Upper lobe of left lung (tissue), 6 donors: ENCODE measurements at regions not wholly inside any gene's neighbourhood (a gene's known extent, or its start where the extent isn't known, plus 50 kb on each side); places are given as distances from the start of the nearest gene placed in this dataset.

Source experiments
- ATAC-seq, 2 donors: fragments of 200-7000 bp; cut with Tn5 transposase; one replicate each; pipeline ENCODE4 v1.9.1; 2022; ENCODE audit warnings: mild to moderate bottlenecking in 2 of 2, moderate library complexity in 2 of 2; ENCODE audit not compliant: low FRiP score in 2 of 2
- DNase-seq, 2 donors: peaks; one replicate each; pipeline ENCODE4 v3.0.0-alpha.2; 2019 to 2020
- H3K27ac ChIP-seq, 4 donors: fragments of 200-600 bp; sonication (generic); one replicate each; pipeline ENCODE4 v1.5.1; 2016 to 2019
- H3K27me3 ChIP-seq, 4 donors: fragments of 200-600 bp; sonication (generic); one replicate each; pipeline ENCODE4 v1.5.1; 2017 to 2019
- H3K36me3 ChIP-seq, 4 donors: fragments of 200-600 bp; sonication (generic); one replicate each; pipeline ENCODE4 v1.5.1; 2016 to 2019
- H3K4me1 ChIP-seq, 4 donors: fragments of 200-600 bp; sonication (generic); one replicate each; pipeline ENCODE4 v1.5.1; 2018 to 2019
- H3K4me3 ChIP-seq, 4 donors: fragments of 200-600 bp; sonication (generic); one replicate each; pipeline ENCODE4 v1.5.1; 2017 to 2019; ENCODE audit warnings: mild to moderate bottlenecking in 2 of 4, moderate library complexity in 1 of 4
- H3K9me3 ChIP-seq, 4 donors: fragments of 200-600 bp; sonication (generic); one replicate each; pipeline ENCODE4 v1.5.1; 2018 to 2019
- EP300 ChIP-seq, 4 donors: sonication (generic); formaldehyde crosslinking; IDR thresholded peaks; one replicate each; pipeline ENCODE4 v1.5.1; 2017; ENCODE audit warnings: antibody characterized with exemption in 4 of 4, control low read depth in 2 of 4
- POLR2A ChIP-seq, 4 donors: fragments of 450-650 bp; IDR thresholded peaks; one replicate each; pipeline ENCODE4 v1.5.1; 2016 to 2017; ENCODE audit warnings: antibody characterized with exemption in 4 of 4, mild to moderate bottlenecking in 2 of 4
- POLR2AphosphoS5 ChIP-seq, 2 donors: sonication (generic); formaldehyde crosslinking; IDR thresholded peaks; one replicate each; pipeline ENCODE4 v1.5.1; 2017; ENCODE audit warnings: antibody characterized with exemption in 2 of 2
- whole genome bisulfite sequencing, 2 donors: methylation state at CpG; one replicate each; pipeline ENCODE4 v1.1.5; 2017 to 2018; 5-methylcytosine and 5-hydroxymethylcytosine counted together
- TF ChIP-seq, protein P1 (sequence below), 6 experiments: fragments of 450-650 bp in 4 of 6; fragments of 200-600 bp in 2 of 6; sonication (generic) in 2 of 6; IDR thresholded peaks; one replicate each; pipeline ENCODE4 v1.5.1; 2016 to 2019; ENCODE audit warnings: antibody characterized with exemption in 6 of 6
- donor health status: DM: no; HTN: no; CAD: no; lungs with moderate emphysema.
- donor health status: DM: no; HTN: yes; CAD: no; lungs with severe emphysema.

DNA sequence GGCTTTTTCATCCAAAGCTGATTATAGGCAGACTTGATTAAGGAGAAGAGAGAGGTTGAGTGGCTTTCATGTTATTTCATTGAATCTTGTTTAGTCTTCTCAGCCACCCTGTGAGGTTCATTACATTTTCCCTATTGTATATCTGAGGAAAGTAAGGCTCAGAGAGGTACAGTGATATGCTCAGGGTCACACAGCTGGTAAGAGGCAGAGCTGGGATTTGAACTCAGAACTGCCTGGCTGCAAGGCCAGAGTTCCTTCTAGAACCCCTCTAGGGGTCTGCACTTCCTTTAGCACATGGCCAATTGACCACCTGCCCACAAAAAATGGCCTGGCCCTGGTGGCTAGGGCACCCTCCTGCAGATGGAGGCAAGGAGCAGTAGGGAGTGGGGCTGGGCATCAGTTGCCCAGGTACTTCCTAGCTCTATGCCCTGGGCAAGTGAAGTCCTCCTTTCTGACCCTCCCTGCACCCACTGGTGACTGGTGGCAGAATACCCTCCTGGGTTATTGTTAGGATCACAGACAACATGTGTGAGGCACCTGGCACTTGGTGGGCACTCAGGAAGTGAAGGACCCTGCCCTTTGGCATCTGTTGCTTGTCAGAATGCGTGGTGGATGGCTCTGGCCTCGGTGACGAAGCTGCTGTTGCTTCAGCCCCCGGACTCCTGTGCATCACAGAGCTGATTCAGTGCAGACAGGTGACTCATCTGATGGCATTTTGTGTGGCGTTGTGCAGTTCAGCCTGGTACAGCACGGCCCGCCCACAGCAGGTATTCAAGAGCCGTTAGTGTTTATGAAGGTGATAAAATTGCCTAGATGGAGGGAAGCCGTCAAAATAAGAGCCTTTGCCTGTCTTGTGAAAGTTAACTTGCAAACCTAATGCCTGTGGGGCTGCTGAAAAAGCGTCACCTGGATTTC, 115.8 kb downstream of the SLC25A47 start:
- WGBS, 2 donors: 57 to 69% methylated on average over 2 to 10 of the region's 10 CpGs
- H3K4me1 ChIP-seq: peaks cover 30 to 56% (median 33%) of the 10 kb centered on the region in 4 donors
- peak overlapping the region in 2 of 4 donors; percentile 32 to 72 for H3K27ac ChIP-seq
- no peak overlapping the region for H3K4me3 ChIP-seq
- H3K9me3 ChIP-seq: no peaks in the 10 kb centered on the region
- H3K36me3 ChIP-seq: no peaks in the 10 kb centered on the region
- H3K27me3 ChIP-seq: no peaks in the 10 kb centered on the region
- ATAC-seq: peak; percentile 45 to 86
- TF ChIP-seq POLR2A (IDR thresholded peaks at IDR 0.05) (no peak), POLR2AphosphoS5 (IDR thresholded peaks at IDR 0.05) (no peak), EP300 (IDR thresholded peaks at IDR 0.05) (no peak)
- TF ChIP-seq, protein P1, sequence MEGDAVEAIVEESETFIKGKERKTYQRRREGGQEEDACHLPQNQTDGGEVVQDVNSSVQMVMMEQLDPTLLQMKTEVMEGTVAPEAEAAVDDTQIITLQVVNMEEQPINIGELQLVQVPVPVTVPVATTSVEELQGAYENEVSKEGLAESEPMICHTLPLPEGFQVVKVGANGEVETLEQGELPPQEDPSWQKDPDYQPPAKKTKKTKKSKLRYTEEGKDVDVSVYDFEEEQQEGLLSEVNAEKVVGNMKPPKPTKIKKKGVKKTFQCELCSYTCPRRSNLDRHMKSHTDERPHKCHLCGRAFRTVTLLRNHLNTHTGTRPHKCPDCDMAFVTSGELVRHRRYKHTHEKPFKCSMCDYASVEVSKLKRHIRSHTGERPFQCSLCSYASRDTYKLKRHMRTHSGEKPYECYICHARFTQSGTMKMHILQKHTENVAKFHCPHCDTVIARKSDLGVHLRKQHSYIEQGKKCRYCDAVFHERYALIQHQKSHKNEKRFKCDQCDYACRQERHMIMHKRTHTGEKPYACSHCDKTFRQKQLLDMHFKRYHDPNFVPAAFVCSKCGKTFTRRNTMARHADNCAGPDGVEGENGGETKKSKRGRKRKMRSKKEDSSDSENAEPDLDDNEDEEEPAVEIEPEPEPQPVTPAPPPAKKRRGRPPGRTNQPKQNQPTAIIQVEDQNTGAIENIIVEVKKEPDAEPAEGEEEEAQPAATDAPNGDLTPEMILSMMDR (IDR thresholded peaks at IDR 0.05): no peak
- peak in 1 of 2 donors; percentile 55 for DNase-seq

DNA sequence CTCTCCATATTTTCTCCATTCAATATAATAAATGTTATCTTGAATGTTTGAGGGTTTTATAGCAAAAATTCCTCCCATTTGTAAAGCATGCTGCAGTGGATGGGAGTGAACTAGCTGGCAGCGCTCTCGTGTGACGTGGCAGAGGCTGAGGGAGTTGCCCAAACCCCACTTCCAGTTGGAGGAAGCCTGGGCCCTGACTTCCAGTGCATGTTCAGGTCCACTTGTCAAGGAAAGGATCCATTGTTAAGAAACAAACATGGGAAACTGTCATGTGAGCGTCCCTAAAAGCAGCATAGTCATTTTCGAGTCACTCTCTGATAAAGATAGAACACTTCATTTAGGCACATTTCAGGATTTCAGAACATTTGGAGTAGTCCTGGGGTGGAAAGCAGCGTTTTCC, 116.6 kb downstream of the SLC25A47 start:
- peak in 1 of 2 donors; percentile 63 for ATAC-seq
- peak overlapping the region; percentile 41 to 73 (median 66) for H3K27ac ChIP-seq

DNA sequence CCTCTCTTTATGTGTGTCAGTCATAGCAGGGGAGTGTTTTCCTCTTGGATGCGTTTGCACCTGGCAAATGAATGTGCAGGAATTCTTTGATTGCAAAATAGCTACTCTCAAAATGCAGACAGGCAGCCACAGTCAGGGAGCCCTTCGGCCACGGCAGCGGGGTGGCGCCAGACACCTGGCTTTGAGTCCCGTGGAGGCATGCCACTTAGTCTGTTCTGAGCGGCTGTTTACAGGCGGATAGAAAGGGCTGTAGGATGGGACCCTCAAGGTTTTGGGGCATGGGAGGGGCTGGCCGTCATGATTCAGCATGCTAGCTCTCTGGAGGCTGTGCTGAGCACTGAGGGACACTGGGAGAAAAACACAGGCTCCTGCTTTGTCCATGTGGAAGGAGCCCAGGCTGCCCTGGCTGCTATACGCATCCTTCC, 117.1 kb downstream of the SLC25A47 start:
- 32 to 36% methylated on average over 10 of the region's 10 CpGs for WGBS, 2 donors
- peak overlapping the region; percentile 41 to 73 (median 66) for H3K27ac ChIP-seq

More for the DNA sequence above, 116.6 kb downstream of the SLC25A47 start:
- DNase-seq: no peak
- TF ChIP-seq POLR2A (IDR thresholded peaks at IDR 0.05) (no peak), EP300 (IDR thresholded peaks at IDR 0.05) (peak in 1 of 4 donors; percentile 14), POLR2AphosphoS5 (IDR thresholded peaks at IDR 0.05) (no peak)
- TF ChIP-seq, protein P1 (IDR thresholded peaks at IDR 0.05): no peak
- H3K9me3 ChIP-seq: no peaks in the 10 kb centered on the region
- H3K27me3 ChIP-seq: no peaks in the 10 kb centered on the region
- H3K4me1 ChIP-seq: peaks cover 26 to 54% (median 32%) of the 10 kb centered on the region in 4 donors
- H3K36me3 ChIP-seq: no peaks in the 10 kb centered on the region
- WGBS, 2 donors: 36 to 46% methylated on average over 6 of the region's 6 CpGs
- H3K4me3 ChIP-seq: no peak overlapping the region

DNA sequence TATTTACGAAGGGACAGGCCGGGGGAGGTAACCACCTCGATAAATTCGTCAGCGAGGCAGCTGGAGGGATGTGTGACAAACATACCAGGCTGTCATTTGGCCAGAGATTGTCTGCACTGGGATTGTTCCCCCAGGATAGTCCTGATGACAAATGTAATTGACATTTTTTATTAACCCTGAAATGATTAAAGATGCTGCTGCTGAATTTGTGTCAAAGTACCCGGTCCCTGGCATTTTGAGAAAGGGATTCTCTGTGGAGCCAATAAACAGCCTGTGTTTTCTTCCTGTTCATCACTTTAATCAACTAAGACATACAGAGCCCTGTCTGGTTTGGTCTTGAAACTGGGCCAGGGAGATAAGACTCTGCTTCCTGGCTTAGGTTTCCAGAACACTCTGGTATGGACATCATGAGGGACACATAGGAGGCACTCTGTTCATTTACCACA, 117.6 kb downstream of the SLC25A47 start:
- peak in 1 of 2 donors; percentile 23 for TF ChIP-seq POLR2AphosphoS5 (IDR thresholded peaks at IDR 0.05)
- no peak for TF ChIP-seq EP300 (IDR thresholded peaks at IDR 0.05)
- WGBS, 2 donors: 65 to 66% methylated on average over 6 of the region's 6 CpGs
- Histone ChIP-seq H3K27ac (peak overlapping the region; percentile 41 to 73 (median 66)), H3K36me3 (no peaks in the 10 kb centered on the region), H3K27me3 (no peaks in the 10 kb centered on the region), H3K9me3 (no peaks in the 10 kb centered on the region), H3K4me1 (peaks cover 21 to 47% (median 31%) of the 10 kb centered on the region in 4 donors), H3K4me3 (no peak overlapping the region)
- DNase-seq (no peak), ATAC-seq (no peak)

More for the DNA sequence above, 117.1 kb downstream of the SLC25A47 start:
- TF ChIP-seq, protein P1 (IDR thresholded peaks at IDR 0.05): peak; percentile 27 to 73 (median 64)
- TF ChIP-seq POLR2A (IDR thresholded peaks at IDR 0.05): no peak
- no peak for TF ChIP-seq EP300 (IDR thresholded peaks at IDR 0.05)
- no peaks in the 10 kb centered on the region for H3K36me3 ChIP-seq
- H3K27me3 ChIP-seq: no peaks in the 10 kb centered on the region
- ATAC-seq (peak; percentile 81 to 89), DNase-seq (peak; percentile 82 to 92)
- peaks cover 23 to 50% (median 32%) of the 10 kb centered on the region in 4 donors for H3K4me1 ChIP-seq
- no peak overlapping the region for H3K4me3 ChIP-seq
- H3K9me3 ChIP-seq: no peaks in the 10 kb centered on the region

DNA sequence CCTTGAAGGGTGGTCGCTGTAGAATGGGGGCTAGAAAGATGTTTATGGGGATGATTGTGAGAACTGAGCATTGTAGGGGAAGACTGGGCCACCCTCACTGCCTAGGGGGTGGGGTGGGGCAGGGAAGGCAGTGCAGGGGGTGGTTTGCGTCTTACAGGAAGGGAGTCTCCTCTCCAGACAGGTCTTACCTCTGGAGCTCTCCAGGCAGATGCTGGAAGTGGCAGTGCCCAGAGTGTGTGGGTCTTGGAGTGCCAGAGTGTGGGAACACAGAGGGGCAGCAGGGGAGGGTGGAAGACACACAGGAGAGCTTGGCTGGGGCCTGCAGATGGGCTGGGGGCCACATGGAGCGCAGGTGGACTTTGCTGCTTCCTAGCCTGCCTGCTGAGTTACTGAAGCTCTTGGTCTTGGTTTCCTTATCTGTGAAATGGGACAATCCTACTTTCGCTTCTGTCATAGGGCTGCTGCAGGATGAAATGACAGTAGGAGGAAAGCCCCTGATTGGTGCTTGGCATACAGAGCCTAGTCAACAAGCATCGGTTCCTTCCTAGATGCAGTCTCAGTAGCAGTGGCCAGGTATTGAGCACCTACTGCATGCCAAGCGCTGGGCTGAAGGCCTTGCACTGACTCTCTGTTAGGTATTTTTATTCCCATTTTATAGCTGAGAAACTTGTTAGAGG, 118.3 kb downstream of the SLC25A47 start:
- peaks cover 19 to 41% (median 27%) of the 10 kb centered on the region in 4 donors for H3K4me1 ChIP-seq
- H3K27me3 ChIP-seq: no peaks in the 10 kb centered on the region
- ATAC-seq (no peak), DNase-seq (no peak)
- no peaks in the 10 kb centered on the region for H3K9me3 ChIP-seq
- 83 to 86% methylated on average over 6 of the region's 6 CpGs for WGBS, 2 donors
- H3K36me3 ChIP-seq: no peaks in the 10 kb centered on the region
- H3K4me3 ChIP-seq: no peak overlapping the region
- peak overlapping the region; percentile 20 to 73 (median 56) for H3K27ac ChIP-seq
- no peak for TF ChIP-seq POLR2A (IDR thresholded peaks at IDR 0.05)
- TF ChIP-seq, protein P1 (IDR thresholded peaks at IDR 0.05): no peak
- no peak for TF ChIP-seq EP300 (IDR thresholded peaks at IDR 0.05)
- TF ChIP-seq POLR2AphosphoS5 (IDR thresholded peaks at IDR 0.05): no peak
